ENCODE measurements at regions not wholly inside any gene's neighbourhood (a gene's known extent, or its start where the extent isn't known, plus 50 kb on each side); places are given as distances from the start of the nearest gene placed in this dataset.
"Not testable (repeated sequence)": the region's sequence is repeated elsewhere in the genome, so short reads cannot be mapped to it uniquely, and the experiment has no call there.

GRCh38 chr14:85075694-85076476 lies 454.1 kb upstream of the FLRT2 start:
- H3K27ac ChIP-seq, result no peak overlapping the region
- intact Hi-C loops (cut with DNase I), result no loop called here
- H3K9me3 ChIP-seq, result no peaks in the 10 kb centered on the region
- H3K4me1 ChIP-seq, result no peaks in the 10 kb centered on the region
- no peak for DNase-seq (ENCODE audit: extremely low spot score in 2 of 2)
- no peaks in the 10 kb centered on the region for H3K27me3 ChIP-seq
- H3K4me3 ChIP-seq, result no peak overlapping the region
- TF ChIP-seq POLR2A (IDR thresholded peaks at IDR 0.05), result no peak
- H3K36me3 ChIP-seq, result no peaks in the 10 kb centered on the region

- intact Hi-C loops (cut with DNase I), result not testable (repeated sequence)
Observed at GRCh38 chr14:85077716-85078115, 452.2 kb upstream of the FLRT2 start.

GRCh38 chr14:85079842-85080730 lies 449.9 kb upstream of the FLRT2 start:
- intact Hi-C loops (cut with DNase I), result no loop called here

More at GRCh38 chr14:85077716-85078115, 452.2 kb upstream of the FLRT2 start:
- DNase-seq (ENCODE audit: extremely low spot score in 2 of 2); H3K36me3 ChIP-seq; H3K4me3 ChIP-seq; H3K4me1 ChIP-seq; H3K27me3 ChIP-seq; H3K9me3 ChIP-seq; H3K27ac ChIP-seq: not testable (repeated sequence)

GRCh38 chr14:85084344-85084743 lies 445.6 kb upstream of the FLRT2 start:
- H3K9me3 ChIP-seq, result no peaks in the 10 kb centered on the region
- no peaks in the 10 kb centered on the region for H3K36me3 ChIP-seq
- H3K4me3 ChIP-seq, result no peak overlapping the region
- no peaks in the 10 kb centered on the region for H3K4me1 ChIP-seq
- DNase-seq (ENCODE audit: extremely low spot score in 2 of 2), result no peak
- no peaks in the 10 kb centered on the region for H3K27me3 ChIP-seq
- H3K27ac ChIP-seq, result no peak overlapping the region
- intact Hi-C loops (cut with DNase I), result no loop called here
- TF ChIP-seq POLR2A (IDR thresholded peaks at IDR 0.05) (no peak), CTCF (IDR thresholded peaks at IDR 0.05) (no peak), POLR2AphosphoS5 (IDR thresholded peaks at IDR 0.05; ENCODE audit: insufficient read depth in 1 of 2, low read depth in 1 of 2) (no peak)

More at GRCh38 chr14:85079842-85080730, 449.9 kb upstream of the FLRT2 start:
- Histone ChIP-seq H3K4me1 (no peaks in the 10 kb centered on the region), H3K4me3 (no peak overlapping the region), H3K36me3 (no peaks in the 10 kb centered on the region), H3K27ac (no peak overlapping the region), H3K9me3 (no peaks in the 10 kb centered on the region), H3K27me3 (no peaks in the 10 kb centered on the region)
- no peak for DNase-seq (ENCODE audit: extremely low spot score in 2 of 2)
- TF ChIP-seq CTCF (IDR thresholded peaks at IDR 0.05) (no peak), POLR2A (IDR thresholded peaks at IDR 0.05) (no peak), POLR2AphosphoS5 (IDR thresholded peaks at IDR 0.05; ENCODE audit: insufficient read depth in 1 of 2, low read depth in 1 of 2) (no peak)

- TF ChIP-seq CTCF (IDR thresholded peaks at IDR 0.05) (no peak), POLR2AphosphoS5 (IDR thresholded peaks at IDR 0.05; ENCODE audit: insufficient read depth in 1 of 2, low read depth in 1 of 2) (no peak), POLR2A (IDR thresholded peaks at IDR 0.05) (no peak)
- DNase-seq (ENCODE audit: extremely low spot score in 2 of 2), result no peak
- intact Hi-C loops (cut with DNase I), result no loop called here
- no peaks in the 10 kb centered on the region for H3K4me1 ChIP-seq
- no peak overlapping the region for H3K4me3 ChIP-seq
- no peaks in the 10 kb centered on the region for H3K9me3 ChIP-seq
- H3K36me3 ChIP-seq, result no peaks in the 10 kb centered on the region
- no peak overlapping the region for H3K27ac ChIP-seq
- H3K27me3 ChIP-seq, result no peaks in the 10 kb centered on the region
Observed at GRCh38 chr14:85085981-85086380, 444.0 kb upstream of the FLRT2 start.

GRCh38 chr14:85087201-85087600 lies 442.7 kb upstream of the FLRT2 start:
- intact Hi-C loops (cut with DNase I), result no loop called here
- no peak for TF ChIP-seq POLR2AphosphoS5 (IDR thresholded peaks at IDR 0.05; ENCODE audit: insufficient read depth in 1 of 2, low read depth in 1 of 2)
- TF ChIP-seq CTCF (IDR thresholded peaks at IDR 0.05), result no peak
- TF ChIP-seq POLR2A (IDR thresholded peaks at IDR 0.05), result no peak
- no peak overlapping the region for H3K27ac ChIP-seq
- H3K4me1 ChIP-seq, result no peaks in the 10 kb centered on the region
- H3K4me3 ChIP-seq, result no peak overlapping the region
- H3K9me3 ChIP-seq, result no peaks in the 10 kb centered on the region
- no peak for DNase-seq (ENCODE audit: extremely low spot score in 2 of 2)
- H3K36me3 ChIP-seq, result no peaks in the 10 kb centered on the region
- no peaks in the 10 kb centered on the region for H3K27me3 ChIP-seq

Measured in vagina (tissue), 2 donors.